ENCODE measurements at regions not wholly inside any gene's neighbourhood (a gene's known extent, or its start where the extent isn't known, plus 50 kb on each side); places are given as distances from the start of the nearest gene placed in this dataset.

- Histone ChIP-seq H3K4me1 (peaks cover 4% of the 10 kb centered on the region), H3K4me3 (no peak overlapping the region), H3K27ac (replicated peaks) (peak overlapping the region; percentile 48), H3K9me3 (replicated peaks) (no peaks in the 10 kb centered on the region), H3K36me3 (no peaks in the 10 kb centered on the region), H3K27me3 (ENCODE audit: low read depth) (peaks cover 42% of the 10 kb centered on the region)
- no peak for DNase-seq
- intact Hi-C loops (cut with micrococcal nuclease): no loop called here
- no peak for TF ChIP-seq CTCF (IDR thresholded peaks at IDR 0.05; ENCODE audit: borderline replicate concordance)
Measured at GRCh38 chr2:220077488-220077887, 450.1 kb downstream of the SLC4A3 start.

GRCh38 chr2:220078439-220078838 is 451.0 kb downstream of the SLC4A3 start:
- peak overlapping the region; percentile 48 for H3K27ac ChIP-seq (replicated peaks)
- no peak overlapping the region for H3K4me3 ChIP-seq
- DNase-seq: no peak
- no peak for TF ChIP-seq CTCF (IDR thresholded peaks at IDR 0.05; ENCODE audit: borderline replicate concordance)
- H3K36me3 ChIP-seq: no peaks in the 10 kb centered on the region
- no peaks in the 10 kb centered on the region for H3K9me3 ChIP-seq (replicated peaks)
- H3K4me1 ChIP-seq: peaks cover 4% of the 10 kb centered on the region
- intact Hi-C loops (cut with micrococcal nuclease): no loop called here
- H3K27me3 ChIP-seq (ENCODE audit: low read depth): peaks cover 48% of the 10 kb centered on the region

GRCh38 chr2:220079595-220079994 is 452.2 kb downstream of the SLC4A3 start:
- no peak for DNase-seq
- Histone ChIP-seq H3K9me3 (replicated peaks) (no peaks in the 10 kb centered on the region), H3K4me3 (no peak overlapping the region), H3K27ac (replicated peaks) (no peak overlapping the region), H3K36me3 (no peaks in the 10 kb centered on the region), H3K4me1 (peaks cover 4% of the 10 kb centered on the region), H3K27me3 (ENCODE audit: low read depth) (peaks cover 47% of the 10 kb centered on the region)
- no peak for TF ChIP-seq CTCF (IDR thresholded peaks at IDR 0.05; ENCODE audit: borderline replicate concordance)
- intact Hi-C loops (cut with micrococcal nuclease): no loop called here

GRCh38 chr2:220081171-220081570 is 453.7 kb downstream of the SLC4A3 start:
- DNase-seq: no peak
- no peaks in the 10 kb centered on the region for H3K36me3 ChIP-seq
- intact Hi-C loops (cut with micrococcal nuclease): no loop called here
- peaks cover 36% of the 10 kb centered on the region for H3K27me3 ChIP-seq (ENCODE audit: low read depth)
- H3K4me1 ChIP-seq: peaks cover 4% of the 10 kb centered on the region
- no peak for TF ChIP-seq CTCF (IDR thresholded peaks at IDR 0.05; ENCODE audit: borderline replicate concordance)
- H3K27ac ChIP-seq (replicated peaks): no peak overlapping the region
- no peaks in the 10 kb centered on the region for H3K9me3 ChIP-seq (replicated peaks)
- no peak overlapping the region for H3K4me3 ChIP-seq

- intact Hi-C loops (cut with micrococcal nuclease): no loop called here
- no peak for DNase-seq
- H3K4me1 ChIP-seq: no peaks in the 10 kb centered on the region
Measured at GRCh38 chr2:220090050-220090449, 462.6 kb downstream of the SLC4A3 start.

More at GRCh38 chr2:220090050-220090449, 462.6 kb downstream of the SLC4A3 start:
- Histone ChIP-seq H3K4me3 (no peak overlapping the region), H3K36me3 (no peaks in the 10 kb centered on the region), H3K27ac (replicated peaks) (no peak overlapping the region), H3K27me3 (ENCODE audit: low read depth) (peaks cover 10% of the 10 kb centered on the region), H3K9me3 (replicated peaks) (no peaks in the 10 kb centered on the region)
- no peak for TF ChIP-seq CTCF (IDR thresholded peaks at IDR 0.05; ENCODE audit: borderline replicate concordance)
